Neural cell (in vitro differentiated cells): ENCODE measurements at regions not wholly inside any gene's neighbourhood (a gene's known extent, or its start where the extent isn't known, plus 50 kb on each side); places are given as distances from the start of the nearest gene placed in this dataset.

ENCODE experiments used
- H2AFZ ChIP-seq: fragments of 200-600, 300-800 bp; sonication (generic), shearing (Covaris generic); 2 replicates; pipeline ENCODE4 v1.6.0; 2014; ENCODE audit warnings: low read depth, mild to moderate bottlenecking, antibody characterized with exemption, low read length, moderate library complexity
- H3F3A ChIP-seq: fragments of 200-600 bp; shearing (Covaris generic); 2 replicates; pipeline ENCODE4 v1.6.1; 2016; ENCODE audit warnings: mild to moderate bottlenecking, moderate library complexity, mixed read lengths, antibody characterized with exemption, low read length; ENCODE audit not compliant: insufficient read depth, poor library complexity, severe bottlenecking
- H3K27ac ChIP-seq: fragments of 200-600, 300-800 bp; sonication (generic), shearing (Covaris generic); 2 replicates; pipeline ENCODE4 v1.5.1; 2014; ENCODE audit warnings: mild to moderate bottlenecking, low read length, moderate library complexity
- H3K27me3 ChIP-seq: fragments of 300-800, 200-600 bp; sonication (generic), shearing (Covaris generic); 2 replicates; pipeline ENCODE4 v1.6.0; 2014; ENCODE audit warnings: mild to moderate bottlenecking, low read depth, low read length, moderate library complexity; ENCODE audit not compliant: insufficient read depth
- H3K36me3 ChIP-seq: fragments of 300-800, 200-600 bp; sonication (generic), shearing (Covaris generic); 2 replicates; pipeline ENCODE4 v1.5.1; 2014; ENCODE audit warnings: mild to moderate bottlenecking, antibody characterized with exemption, low read length, moderate library complexity; ENCODE audit not compliant: insufficient read depth
- H3K4me2 ChIP-seq: fragments of 300-800, 200-600 bp; sonication (generic), shearing (Covaris generic); 2 replicates; pipeline ENCODE4 v1.6.0; 2014; ENCODE audit warnings: mild to moderate bottlenecking, low read length
- H3K4me3 ChIP-seq: fragments of 300-800, 200-600 bp; sonication (generic), shearing (Covaris generic); 2 replicates; pipeline ENCODE4 v1.5.1; 2014; ENCODE audit warnings: mild to moderate bottlenecking, low read length, moderate library complexity
- H3K79me2 ChIP-seq: fragments of 200-600 bp; shearing (Covaris generic); replicated peaks from 2 replicates; pipeline ENCODE4 v1.6.0; 2014; ENCODE audit warnings: mild to moderate bottlenecking, low read length, moderate library complexity; ENCODE audit not compliant: insufficient read depth
- H3K9ac ChIP-seq: fragments of 300-800, 200-600 bp; sonication (generic), shearing (Covaris generic); 2 replicates; pipeline ENCODE4 v1.6.1; 2016; ENCODE audit warnings: mild to moderate bottlenecking, low read length, mixed read lengths
- H3K9me2 ChIP-seq: fragments of 200-600 bp; shearing (Covaris generic); 2 replicates; pipeline ENCODE4 v1.6.1; 2016; ENCODE audit warnings: mild to moderate bottlenecking, low read length, mixed read lengths; ENCODE audit not compliant: insufficient read depth
- H3K9me3 ChIP-seq: fragments of 200-600, 300-800 bp; sonication (generic), shearing (Covaris generic); 2 replicates; pipeline ENCODE4 v1.6.1; 2016; ENCODE audit warnings: mild to moderate bottlenecking, mixed run types, low read length, moderate library complexity, mixed read lengths
- H4K20me1 ChIP-seq: fragments of 200-600 bp; shearing (Covaris generic); 2 replicates; pipeline ENCODE4 v1.6.1; 2016; ENCODE audit warnings: mild to moderate bottlenecking, mixed run types; ENCODE audit not compliant: insufficient read depth
- CTCF ChIP-seq: fragments of 450-650 bp; IDR thresholded peaks from 2 replicates; pipeline ENCODE4 v1.5.1; 2014; ENCODE audit warnings: antibody characterized with exemption, mild to moderate bottlenecking, moderate library complexity; ENCODE audit not compliant: poor library complexity, severe bottlenecking
- EP300 ChIP-seq: fragments of 450-650 bp; conservative IDR thresholded peaks from 2 replicates; pipeline ENCODE4 v1.6.1; 2014; ENCODE audit warnings: antibody characterized with exemption, mild to moderate bottlenecking, moderate library complexity; ENCODE audit not compliant: poor library complexity, severe bottlenecking
- EZH2 ChIP-seq: fragments of 200-600, 300-800 bp; shearing (Covaris generic), sonication (generic); IDR thresholded peaks from 2 replicates; pipeline ENCODE4 v1.6.1; 2014; ENCODE audit warnings: antibody characterized with exemption, low read length, borderline replicate concordance, mild to moderate bottlenecking; ENCODE audit not compliant: insufficient read depth, poor library complexity, severe bottlenecking
- MXI1 ChIP-seq: fragments of 450-650 bp; conservative IDR thresholded peaks from 2 replicates; pipeline ENCODE4 v1.6.1; 2014; ENCODE audit warnings: antibody characterized with exemption, mild to moderate bottlenecking; ENCODE audit not compliant: poor library complexity, severe bottlenecking
- POLR2AphosphoS5 ChIP-seq: IDR thresholded peaks from 2 replicates; pipeline ENCODE4 v1.6.1; 2012
- RAD21 ChIP-seq: fragments of 450-650 bp; conservative IDR thresholded peaks from 2 replicates; pipeline ENCODE4 v1.6.1; 2014; ENCODE audit warnings: antibody characterized with exemption, mild to moderate bottlenecking, moderate library complexity
- SMC3 ChIP-seq: fragments of 450-650 bp; conservative IDR thresholded peaks from 2 replicates; pipeline ENCODE4 v1.6.1; 2014; ENCODE audit warnings: antibody characterized with exemption, mild to moderate bottlenecking, moderate library complexity; ENCODE audit not compliant: poor library complexity
- TAF1 ChIP-seq: IDR thresholded peaks from 2 replicates; pipeline ENCODE4 v1.6.1; 2012; ENCODE audit warnings: low read depth
- TF ChIP-seq, protein P1 (sequence below): IDR thresholded peaks from 2 replicates; pipeline ENCODE4 v1.6.1; 2012; ENCODE audit warnings: borderline replicate concordance

DNA sequence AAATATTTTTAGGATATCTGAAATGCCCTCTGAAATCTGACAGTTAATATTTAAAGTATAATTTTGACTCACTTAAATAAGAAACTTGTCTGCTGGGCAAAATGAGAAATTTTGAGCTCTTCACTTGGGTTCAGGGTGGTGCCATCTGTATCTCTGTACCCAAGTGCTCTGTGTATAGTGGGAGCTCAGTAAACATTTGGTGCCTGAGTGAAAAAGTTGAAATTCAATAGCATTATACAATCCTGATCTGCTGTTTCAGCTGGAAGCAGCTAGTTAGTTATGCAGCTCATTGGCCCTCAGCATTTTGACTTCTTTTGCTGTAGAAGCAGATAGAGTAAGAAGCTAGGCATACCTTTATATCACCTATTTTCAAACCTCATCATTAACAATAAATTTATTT, 73.3 kb downstream of the RPE65 start:
- TF ChIP-seq POLR2AphosphoS5 (no peak), CTCF (no peak), EZH2 (no peak), RAD21 (no peak), TAF1 (no peak), EP300 (no peak), SMC3 (no peak)

DNA sequence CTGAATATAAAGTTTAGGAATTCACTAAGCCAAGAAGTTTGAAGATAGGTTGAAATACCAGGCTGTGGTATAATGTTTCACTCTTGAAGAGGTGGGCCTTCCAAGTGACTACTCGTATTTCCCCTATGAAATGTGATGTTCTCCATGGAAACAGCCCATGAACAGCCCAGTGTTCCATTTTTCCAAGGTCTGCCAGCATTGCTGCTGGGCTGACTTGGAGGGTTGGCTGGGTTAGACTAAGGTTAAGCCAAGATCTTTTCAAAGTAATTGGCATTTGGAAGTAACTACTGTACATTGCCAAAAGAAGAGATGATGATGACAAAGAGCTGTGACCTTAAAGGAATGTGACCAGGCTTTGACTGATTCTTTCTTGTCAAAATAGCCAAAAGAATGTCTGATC, 73.8 kb downstream of the RPE65 start:
- Histone ChIP-seq H3K4me3 (no peak overlapping the region), H3K9me3 (no peaks in the 10 kb centered on the region), H3K27me3 (no peaks in the 10 kb centered on the region), H3K4me2 (no peak overlapping the region), H3K79me2 (no peaks in the 10 kb centered on the region), H3K9me2 (no peaks in the 10 kb centered on the region), H3F3A (no peaks in the 10 kb centered on the region), H3K27ac (no peak overlapping the region), H2AFZ (no peak overlapping the region), H4K20me1 (no peaks in the 10 kb centered on the region), H3K36me3 (no peaks in the 10 kb centered on the region), H3K9ac (no peak overlapping the region)
- no peak for TF ChIP-seq EP300
- no peak for TF ChIP-seq MXI1
- no peak for TF ChIP-seq CTCF
- no peak for TF ChIP-seq RAD21
- TF ChIP-seq, protein P1, sequence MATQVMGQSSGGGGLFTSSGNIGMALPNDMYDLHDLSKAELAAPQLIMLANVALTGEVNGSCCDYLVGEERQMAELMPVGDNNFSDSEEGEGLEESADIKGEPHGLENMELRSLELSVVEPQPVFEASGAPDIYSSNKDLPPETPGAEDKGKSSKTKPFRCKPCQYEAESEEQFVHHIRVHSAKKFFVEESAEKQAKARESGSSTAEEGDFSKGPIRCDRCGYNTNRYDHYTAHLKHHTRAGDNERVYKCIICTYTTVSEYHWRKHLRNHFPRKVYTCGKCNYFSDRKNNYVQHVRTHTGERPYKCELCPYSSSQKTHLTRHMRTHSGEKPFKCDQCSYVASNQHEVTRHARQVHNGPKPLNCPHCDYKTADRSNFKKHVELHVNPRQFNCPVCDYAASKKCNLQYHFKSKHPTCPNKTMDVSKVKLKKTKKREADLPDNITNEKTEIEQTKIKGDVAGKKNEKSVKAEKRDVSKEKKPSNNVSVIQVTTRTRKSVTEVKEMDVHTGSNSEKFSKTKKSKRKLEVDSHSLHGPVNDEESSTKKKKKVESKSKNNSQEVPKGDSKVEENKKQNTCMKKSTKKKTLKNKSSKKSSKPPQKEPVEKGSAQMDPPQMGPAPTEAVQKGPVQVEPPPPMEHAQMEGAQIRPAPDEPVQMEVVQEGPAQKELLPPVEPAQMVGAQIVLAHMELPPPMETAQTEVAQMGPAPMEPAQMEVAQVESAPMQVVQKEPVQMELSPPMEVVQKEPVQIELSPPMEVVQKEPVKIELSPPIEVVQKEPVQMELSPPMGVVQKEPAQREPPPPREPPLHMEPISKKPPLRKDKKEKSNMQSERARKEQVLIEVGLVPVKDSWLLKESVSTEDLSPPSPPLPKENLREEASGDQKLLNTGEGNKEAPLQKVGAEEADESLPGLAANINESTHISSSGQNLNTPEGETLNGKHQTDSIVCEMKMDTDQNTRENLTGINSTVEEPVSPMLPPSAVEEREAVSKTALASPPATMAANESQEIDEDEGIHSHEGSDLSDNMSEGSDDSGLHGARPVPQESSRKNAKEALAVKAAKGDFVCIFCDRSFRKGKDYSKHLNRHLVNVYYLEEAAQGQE = no peak
- TF ChIP-seq SMC3 = no peak
- no peak for TF ChIP-seq TAF1
- TF ChIP-seq EZH2 = no peak
- TF ChIP-seq POLR2AphosphoS5 = no peak

More for the DNA sequence above, 73.3 kb downstream of the RPE65 start:
- Histone ChIP-seq H3K27ac (no peak overlapping the region), H3K36me3 (no peaks in the 10 kb centered on the region), H2AFZ (no peak overlapping the region), H3K27me3 (no peaks in the 10 kb centered on the region), H3F3A (no peaks in the 10 kb centered on the region), H3K9me2 (no peaks in the 10 kb centered on the region), H3K9me3 (no peaks in the 10 kb centered on the region), H3K4me2 (no peak overlapping the region), H4K20me1 (no peaks in the 10 kb centered on the region), H3K9ac (no peak overlapping the region), H3K79me2 (no peaks in the 10 kb centered on the region), H3K4me3 (no peak overlapping the region)
